HG03095 (cell line): ENCODE measurements at regions not wholly inside any gene's neighbourhood (a gene's known extent, or its start where the extent isn't known, plus 50 kb on each side); places are given as distances from the start of the nearest gene placed in this dataset.

Experiments used
- ATAC-seq: cut with Tn5 transposase; IDR thresholded peaks from one replicate; pipeline ENCODE4 v1.9.1; 2021; ENCODE audit warnings: moderate library complexity; ENCODE audit not compliant: unreplicated experiment

DNA sequence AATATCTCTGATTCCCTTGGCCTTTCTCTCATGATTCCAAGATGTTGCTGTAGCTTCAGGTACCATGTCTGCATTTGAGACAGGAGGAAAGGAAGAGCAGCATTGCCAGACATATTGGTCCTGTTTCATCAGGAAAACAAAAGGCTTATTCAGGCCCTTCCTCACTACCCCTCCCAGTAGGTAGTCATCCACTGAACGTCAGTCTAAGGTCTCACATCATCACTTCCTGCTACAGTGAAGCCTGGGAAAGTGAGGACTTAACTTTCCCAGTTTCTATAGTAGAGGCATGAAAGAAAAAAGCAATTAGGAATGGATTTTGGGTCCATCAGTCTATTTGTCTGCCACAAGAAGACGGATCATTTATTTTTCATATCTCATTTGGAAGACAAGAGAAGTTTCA is 85.7 kb upstream of the SOX4 start:
- no peak for ATAC-seq

DNA sequence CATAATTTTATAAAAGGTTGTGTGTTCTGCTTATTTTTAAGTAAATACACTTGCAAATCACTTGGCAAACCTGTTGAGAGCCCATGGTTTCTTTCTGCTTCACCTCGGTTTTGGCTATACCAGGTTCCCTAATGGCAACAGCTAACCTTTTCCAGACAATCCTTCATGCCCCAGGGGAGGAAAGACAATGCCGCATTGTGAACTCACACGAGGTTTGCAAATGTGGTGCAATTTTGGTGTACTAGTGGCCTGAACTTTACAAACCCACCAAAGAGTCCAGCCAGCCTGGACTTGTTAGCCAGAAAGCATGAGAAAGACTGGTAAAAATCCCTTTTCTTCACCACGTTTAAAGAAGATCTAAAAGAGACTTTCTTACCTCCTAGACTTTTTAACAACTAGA is 84.8 kb upstream of the SOX4 start:
- no peak for ATAC-seq

DNA sequence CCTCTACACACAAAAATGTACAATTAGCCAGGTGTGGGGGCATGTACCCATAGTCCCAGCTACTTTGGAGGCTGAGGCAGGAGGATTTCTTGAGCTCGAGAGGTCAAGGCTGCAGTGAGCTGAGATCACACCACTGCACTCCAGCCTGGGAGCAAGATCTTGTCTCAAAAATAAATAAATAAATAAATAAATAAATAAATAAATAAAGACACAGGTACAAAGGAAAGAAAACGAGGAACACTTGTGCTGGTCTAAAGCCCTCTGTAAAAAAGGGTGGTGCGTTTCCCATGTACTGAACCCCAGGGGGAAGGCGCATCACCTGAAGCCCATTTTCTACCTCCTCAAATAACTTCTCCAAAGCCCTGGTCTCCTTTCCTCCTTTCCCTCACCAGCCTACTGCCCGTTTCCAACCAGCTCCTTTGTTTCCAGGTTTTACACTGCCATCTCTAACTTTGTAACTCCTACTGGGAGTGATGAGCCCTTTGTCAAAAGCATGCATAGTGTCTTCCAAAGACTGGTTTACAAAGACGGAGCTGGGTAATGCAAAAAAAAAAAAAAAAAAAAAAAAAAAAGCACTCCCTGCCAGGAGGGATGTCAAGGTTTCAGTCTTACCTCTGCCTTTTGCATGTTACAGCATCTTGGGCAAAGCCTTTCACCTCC is 81.5 kb upstream of the SOX4 start:
- no peak for ATAC-seq

DNA sequence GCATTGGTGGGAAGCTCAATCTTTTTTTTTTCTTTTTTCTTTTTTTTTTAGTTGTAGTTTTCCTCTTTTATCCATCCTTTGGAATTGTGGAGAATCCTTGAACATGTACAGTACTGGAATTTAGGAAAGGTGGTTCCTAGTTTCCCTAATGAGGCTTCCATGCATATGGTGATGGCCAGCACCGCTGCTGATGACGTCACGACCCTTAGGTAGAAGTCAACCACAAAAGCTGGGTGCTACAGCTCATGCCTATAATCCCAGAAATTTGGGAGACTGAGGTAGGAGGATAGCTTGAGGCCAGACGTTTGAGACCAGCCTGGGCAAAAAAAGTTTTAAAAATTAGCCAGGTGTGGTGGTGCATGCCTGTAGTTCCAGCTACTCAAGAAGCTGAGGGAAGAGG is 79.3 kb upstream of the SOX4 start:
- no peak for ATAC-seq

DNA sequence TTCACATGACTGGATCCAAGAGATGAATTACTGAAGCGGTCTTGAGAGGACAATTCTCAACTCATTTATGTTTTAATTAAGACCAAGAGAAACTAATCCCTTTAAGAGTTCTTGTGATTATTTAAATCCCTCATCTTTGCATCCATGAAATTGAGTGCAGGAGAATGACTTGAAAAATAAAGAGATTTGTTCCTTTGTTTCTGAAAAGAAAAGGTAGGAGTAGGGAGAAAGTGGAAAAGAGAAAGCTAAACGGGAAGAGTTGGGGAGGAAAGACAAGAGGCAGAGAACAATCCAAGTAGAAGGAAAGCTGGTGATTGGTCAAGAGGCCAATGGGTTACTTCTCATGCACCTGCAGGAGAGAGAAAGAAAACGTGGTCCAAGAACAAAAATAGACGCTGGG is 75.2 kb upstream of the SOX4 start:
- no peak for ATAC-seq

DNA sequence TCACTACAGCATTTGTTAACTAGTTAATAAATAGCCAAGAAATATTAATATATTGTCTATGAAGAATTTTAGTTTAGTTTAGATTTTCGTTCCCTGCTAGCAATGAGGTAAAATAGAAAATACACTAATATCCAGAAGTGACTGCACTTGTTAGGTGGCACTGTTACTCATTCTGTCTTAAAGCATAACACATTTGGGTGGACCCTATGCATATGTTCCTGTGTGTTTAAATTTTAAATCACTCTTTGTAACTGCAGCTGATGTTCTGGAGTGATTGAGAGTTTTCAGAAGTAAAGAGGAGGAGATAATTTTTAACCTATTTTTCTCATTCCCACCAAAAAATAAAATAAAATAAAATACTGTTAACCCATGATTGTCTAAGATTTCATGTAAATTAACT is 73.9 kb upstream of the SOX4 start:
- ATAC-seq, result no peak

DNA sequence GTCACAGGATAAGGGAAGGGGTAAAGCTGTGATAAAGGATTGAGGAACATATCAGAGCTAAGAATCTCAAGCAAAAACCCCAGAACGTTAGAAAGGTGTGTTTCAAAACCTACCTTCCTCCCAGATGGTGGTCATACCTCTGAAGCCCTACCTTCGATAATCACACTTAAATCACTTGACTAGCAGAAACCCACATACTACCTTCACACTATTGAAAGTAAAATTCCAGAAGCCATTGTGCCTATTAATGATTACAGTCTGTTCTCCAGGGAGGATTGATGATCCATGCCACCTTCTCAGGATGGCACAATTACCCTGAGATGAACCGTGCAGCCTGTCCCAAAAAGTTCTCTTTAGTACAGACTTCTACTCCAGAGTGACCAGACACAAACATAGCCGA is 72.3 kb upstream of the SOX4 start:
- ATAC-seq, result no peak

DNA sequence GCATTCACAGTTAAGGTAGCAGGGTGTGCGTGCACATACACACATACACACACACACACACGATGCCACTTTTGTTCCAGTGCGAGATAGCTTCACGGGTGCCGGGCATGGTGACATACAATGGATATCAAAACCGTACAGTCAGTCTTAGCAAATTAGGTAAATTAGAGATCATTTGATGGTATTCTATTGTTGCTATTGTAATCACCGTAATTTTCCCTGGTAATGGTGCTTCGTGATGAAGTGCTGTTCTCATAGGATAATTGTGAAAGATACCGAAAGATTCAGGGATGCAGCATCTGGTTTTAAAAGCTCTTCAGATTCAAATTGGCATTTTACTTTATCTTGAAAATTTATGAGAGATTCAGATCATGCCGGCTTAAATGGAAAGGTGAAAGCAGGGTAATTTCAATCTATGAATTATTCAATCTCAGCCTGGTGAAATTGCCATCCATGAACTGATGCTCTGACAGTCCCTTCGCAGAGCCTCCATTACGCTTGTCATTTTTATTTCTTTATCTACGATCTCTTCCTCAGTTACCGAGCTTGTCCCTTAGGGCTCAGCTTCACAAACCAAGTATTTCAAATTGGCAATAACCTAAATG is 71.3 kb upstream of the SOX4 start:
- no peak for ATAC-seq

DNA sequence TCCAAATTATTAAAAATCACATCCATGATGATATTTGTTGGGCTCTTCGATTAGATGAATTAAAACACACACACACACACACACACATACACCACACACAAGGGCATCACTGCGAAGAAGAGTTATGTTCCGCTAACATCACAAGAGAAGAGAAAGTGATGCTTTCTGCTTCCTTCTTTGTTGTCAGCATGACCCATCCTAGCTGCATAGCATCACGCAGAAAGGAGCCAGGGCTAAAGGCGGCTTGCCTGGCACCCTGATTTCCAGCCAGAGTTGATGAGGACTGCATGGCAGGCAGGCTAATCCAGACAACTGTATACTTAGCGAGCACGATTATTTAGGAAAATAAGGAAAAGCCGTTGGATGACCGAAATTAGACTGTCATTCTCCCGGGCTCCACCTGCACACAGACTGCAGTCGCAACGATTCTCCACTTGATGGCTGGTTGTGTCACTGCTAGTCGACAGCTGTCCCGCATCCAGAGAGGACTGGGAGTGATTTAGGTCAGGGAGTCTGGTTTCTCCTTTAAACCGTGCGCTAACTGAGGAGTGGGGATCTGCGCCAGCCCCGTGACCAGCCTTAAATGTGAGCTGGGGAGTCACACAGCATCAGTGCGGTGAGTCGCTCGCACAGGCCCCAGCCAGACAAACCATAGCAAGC is 70.6 kb upstream of the SOX4 start:
- no peak for ATAC-seq

DNA sequence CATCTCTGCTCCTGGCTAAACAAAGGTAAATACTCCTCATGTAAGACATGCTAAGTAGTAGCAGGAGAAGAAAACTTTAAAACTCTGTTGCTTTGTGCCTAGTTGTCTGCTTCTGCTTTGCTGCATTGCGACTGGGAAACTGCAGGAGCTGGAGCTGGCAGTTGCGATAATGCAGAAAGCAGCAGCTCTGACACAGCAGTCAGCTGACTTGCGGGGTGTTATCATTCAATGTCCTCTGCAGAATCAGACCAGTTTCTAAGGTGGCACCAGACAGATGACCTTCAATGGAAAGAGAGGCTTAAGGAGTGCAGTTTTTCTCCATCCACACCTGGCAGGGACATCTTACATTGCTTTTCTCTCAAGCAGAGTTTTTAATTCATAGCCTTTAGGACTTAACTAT is 69.9 kb upstream of the SOX4 start:
- no peak for ATAC-seq

DNA sequence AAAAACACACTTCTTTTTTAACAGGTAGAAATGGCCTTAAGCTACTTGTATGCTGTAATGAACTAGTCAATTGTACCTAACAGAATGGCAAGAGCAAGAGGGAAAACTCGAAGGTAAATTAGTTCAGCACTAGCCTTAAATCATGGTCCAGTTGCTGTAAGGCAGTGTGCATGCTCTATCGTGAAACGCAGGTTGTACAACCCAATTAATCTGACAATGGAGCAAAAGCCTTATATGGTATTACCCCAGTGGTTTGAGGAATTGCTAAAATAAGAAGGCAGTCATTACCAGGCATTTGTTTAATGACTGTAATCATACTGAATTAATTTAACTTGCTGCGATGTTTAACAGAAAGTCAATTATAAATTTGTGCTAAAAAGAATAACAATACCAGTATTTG is 69.3 kb upstream of the SOX4 start:
- ATAC-seq, result no peak

DNA sequence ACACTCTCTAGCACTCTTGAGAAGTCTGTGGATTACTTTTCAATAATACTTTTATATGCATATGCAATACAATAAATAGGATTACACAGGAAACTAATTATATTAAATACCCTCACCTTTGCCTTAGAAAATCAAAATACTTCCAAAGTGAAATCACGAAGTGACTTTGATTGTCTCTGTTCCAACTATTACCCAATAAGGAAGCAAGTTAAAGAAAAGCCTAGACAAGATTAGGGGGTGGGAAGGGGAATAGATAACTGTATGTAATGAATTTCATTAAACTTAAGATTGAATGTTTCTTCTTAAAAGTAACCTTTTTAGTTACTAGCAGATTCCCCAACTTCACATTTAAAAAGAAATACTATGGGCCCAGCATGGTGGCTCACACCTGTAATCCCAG is 66.6 kb upstream of the SOX4 start:
- ATAC-seq, result no peak

DNA sequence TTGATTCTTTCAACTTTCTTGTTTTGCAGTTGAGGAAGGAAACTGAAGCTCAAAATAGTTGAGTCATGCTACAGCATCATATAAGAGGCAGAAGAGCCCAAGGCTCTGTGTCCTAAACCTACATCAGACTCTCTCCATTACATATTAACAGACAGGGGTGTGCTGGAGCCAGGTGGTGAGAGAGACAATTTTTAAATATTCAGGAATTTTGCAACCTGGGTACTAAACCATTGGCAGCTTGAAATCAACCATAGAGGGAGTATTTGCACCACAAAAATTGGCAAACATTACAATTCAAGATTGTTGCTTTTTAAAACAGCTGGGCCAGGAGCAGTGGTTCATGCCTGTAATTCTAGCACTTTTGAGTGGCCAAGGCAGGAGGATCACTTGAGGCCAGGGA is 65.8 kb upstream of the SOX4 start:
- ATAC-seq, result no peak

DNA sequence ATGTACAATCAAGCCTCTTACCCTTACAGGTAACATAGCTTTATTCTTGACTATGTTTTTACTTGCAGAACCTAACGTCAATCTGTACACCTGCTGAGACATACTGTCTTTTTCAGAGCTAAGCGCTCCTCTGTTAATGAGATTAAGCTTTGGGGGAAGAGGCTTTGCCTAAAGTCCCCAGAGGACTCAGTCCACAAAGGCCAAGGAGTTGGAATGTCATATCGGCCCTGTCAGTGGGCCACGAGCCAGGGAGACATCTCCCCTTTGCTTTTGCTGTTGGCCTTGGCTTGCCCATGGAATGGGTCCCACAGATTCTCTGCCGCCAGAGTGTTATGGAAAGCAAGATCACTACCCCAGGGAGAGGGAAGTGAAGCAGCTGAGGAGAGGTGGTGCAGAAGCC is 64.1 kb upstream of the SOX4 start:
- no peak for ATAC-seq

DNA sequence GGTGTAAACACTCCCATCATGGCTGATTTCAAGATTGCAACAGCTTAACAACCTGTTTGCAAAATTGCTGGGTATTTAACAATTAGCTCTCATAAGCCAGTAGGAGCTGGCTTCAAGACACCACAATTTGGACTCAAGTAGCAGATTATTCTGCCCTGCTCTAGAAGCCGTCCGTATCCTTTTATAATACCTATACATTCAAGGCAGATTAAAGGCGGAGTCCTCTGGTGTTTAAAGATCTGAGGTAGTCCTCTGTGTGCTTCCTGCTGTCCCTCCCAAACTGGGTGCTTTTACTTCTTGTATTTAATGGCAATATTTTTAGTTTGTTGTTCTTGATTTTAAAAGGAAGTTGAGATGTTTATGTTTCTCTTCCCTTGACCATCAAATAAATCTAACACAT is 62.2 kb upstream of the SOX4 start:
- no peak for ATAC-seq

DNA sequence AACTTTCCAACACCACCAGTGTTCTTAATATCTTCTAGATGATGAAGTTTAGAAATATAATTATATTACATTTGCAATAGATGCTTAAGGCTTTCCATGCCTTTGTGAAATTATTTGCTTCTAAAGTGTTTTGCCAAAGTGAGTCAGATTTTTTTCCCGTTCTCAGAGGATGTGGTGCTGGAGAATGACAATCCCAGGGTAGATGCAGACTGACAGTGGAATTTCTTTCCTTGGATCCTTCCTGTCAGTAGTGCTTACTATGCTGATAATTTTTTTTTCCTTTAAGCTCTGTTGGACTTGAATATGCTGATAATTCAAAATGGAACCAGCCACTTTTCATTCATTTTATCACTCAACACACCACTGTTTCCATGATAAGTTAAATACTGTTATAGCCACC is 59.9 kb upstream of the SOX4 start:
- no peak for ATAC-seq

DNA sequence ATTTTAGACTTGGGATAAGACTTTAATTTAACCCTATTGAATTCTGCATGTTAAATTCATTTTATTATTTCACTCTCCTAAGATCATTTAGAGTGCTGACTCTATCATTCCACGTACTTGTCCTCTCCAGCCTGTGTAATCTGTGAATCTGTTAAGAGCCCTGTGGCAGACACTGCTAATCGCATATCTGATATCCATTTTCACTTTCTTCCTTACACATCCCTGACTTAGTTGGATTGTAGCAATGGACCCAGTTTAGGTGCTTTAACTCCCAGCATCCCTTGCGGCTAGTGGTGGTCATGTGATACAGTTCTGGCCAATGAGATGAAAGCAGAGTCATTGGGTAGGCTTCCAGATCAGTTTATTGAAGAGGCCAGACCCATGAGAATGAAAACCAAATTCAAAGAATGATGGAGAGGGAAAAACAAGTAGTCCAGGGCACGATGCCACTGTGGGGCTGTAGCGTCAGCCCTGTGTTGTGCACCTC is 57.2 kb upstream of the SOX4 start:
- no peak for ATAC-seq

DNA sequence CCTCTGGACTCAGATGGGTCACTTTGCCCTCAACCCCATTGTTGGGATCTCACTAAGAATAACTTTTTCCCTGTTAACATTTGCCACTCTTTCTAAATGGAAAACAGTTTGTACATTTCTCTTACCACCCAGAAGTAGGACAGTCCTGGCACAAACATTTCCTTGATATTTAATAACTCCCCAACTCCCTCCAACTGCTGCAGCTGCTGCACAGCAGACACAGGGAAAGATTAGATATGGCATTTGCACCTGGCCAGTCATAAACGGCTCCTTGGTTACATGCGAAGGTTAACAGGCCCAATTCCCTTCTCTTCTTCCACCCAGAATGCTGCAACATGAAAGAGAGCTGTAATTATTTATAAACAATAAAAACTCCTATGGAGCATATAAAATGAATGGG is 55.9 kb upstream of the SOX4 start:
- no peak for ATAC-seq

DNA sequence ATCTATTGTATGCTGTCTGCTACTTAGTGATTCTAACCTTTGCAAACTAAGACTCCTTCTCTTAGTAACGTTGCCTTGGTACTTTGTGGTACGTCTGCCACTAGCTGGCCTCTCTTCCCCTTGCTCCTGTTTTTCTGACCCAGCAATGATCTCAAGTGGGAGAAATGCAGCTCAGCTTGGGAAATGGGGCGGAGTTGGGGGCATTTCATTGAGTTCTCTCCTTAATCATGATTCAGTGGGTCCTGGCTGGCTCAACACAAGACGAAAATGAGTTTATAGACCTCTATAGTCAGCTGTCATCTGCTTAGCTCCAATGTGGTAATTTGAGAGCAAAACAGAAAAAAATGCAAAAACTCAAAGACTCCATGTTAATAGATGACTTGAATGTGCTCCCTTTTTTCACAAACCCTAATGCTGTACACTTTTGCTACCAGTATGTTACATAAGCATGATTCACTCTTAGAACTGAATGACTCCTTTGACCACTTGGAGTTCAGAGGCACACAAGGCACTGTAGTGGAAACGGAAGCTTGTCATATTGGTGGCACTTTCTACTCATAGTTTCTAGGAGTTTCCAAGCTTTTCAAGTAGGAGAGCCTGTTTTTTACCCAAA is 55.3 kb upstream of the SOX4 start:
- ATAC-seq, result no peak

DNA sequence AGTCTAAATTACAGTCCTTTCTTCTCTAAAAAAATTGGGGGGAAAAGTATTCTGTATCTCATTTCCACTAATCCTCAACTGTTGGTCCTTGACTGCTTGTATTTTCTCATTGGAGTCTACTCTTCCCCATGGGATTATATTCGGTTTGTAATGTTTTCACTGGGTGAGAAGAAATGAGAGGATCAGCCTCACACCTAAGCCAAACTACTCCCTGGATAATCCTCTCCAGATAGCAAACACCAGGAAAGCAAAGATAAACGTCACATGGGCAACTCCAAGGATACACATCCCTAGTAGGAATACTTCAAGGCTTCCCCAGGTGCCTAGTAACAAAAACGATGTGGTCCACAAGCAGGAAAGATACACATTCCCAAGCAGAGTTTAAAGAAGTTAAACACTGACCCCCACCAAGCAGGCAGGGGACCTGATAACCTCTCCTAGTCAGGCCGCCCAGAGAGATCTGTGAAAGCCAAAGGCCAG is 53.9 kb upstream of the SOX4 start:
- ATAC-seq, result no peak
